ENCODE measurements at regions not wholly inside any gene's neighbourhood (a gene's known extent, or its start where the extent isn't known, plus 50 kb on each side); places are given as distances from the start of the nearest gene placed in this dataset.

DNA sequence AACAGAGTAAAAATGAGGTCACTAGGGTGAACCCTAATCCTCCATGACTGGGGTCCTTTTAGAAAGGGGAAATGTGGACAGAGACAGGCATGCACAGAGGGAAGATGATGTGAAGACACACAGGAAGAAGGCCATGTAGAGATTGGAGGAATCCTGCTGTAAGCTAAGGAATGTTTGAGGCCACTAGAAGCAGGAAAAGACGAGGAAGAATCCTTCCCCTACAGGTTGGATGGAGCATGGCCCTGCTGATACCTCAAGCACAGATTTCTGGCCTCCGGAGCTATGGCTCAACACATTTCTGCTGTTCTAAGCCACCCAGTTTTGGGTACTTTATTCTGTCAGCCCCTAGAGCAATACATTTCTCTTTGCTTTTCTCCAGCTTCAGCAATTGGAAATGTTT, 486.9 kb downstream of the MIAT start:
- no peak for DNase-seq (ENCODE audit: low spot score)

DNA sequence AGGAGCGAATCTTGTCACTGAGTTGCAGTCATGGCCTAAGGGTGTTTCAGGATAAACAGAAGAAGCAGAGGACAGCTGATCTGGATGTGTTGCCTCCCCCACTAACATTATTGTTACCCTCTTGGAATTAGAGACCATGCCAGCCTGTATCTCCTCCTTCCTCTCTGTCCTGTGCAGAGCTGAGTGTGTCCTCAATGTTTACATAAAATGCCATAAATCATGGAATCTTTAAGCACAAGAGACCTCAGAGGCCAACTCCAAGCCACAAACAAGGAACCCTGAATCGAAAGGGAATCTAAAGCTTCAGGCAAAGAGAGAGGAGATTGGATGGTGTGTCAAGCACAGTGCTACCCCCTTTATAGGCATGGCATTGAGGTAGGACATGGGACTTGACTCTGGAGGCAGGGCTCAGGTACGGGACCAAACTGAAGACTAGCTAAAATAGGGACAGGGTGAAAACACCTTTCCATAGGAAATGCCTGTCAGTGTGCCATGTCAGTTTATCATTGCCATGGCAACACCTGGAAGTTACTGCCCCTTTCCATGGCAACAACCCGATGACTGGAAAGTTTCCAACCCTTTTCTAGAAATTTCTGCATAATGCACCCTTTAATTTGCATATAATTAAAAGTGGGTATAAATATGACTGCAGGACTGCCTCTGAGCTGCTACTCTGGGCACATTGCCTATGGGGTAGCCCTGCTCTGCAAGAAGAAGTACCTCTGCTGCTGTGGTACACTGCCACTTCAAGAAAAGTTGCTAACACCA, 489.7 kb downstream of the MIAT start:
- no peak for DNase-seq (ENCODE audit: low spot score)

DNA sequence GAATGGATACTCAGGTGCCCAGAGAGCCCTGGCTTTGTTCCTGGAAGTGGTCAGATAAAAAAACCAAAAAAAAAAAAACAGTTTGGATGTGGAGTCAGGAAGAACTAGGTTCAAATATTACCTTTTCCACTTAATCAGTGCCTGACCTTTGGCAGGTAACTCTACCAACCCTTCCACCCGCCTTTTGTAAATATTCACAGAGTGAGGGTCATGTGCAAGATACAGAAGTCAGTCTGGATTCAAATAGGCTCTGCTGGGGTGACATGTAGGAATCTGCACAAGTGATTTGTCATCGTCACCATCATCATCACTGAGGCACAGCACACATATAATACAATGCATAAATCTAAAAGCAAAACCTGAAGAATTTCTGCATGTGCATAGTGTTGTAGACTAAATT, 490.7 kb downstream of the MIAT start:
- DNase-seq (ENCODE audit: low spot score) = no peak

DNA sequence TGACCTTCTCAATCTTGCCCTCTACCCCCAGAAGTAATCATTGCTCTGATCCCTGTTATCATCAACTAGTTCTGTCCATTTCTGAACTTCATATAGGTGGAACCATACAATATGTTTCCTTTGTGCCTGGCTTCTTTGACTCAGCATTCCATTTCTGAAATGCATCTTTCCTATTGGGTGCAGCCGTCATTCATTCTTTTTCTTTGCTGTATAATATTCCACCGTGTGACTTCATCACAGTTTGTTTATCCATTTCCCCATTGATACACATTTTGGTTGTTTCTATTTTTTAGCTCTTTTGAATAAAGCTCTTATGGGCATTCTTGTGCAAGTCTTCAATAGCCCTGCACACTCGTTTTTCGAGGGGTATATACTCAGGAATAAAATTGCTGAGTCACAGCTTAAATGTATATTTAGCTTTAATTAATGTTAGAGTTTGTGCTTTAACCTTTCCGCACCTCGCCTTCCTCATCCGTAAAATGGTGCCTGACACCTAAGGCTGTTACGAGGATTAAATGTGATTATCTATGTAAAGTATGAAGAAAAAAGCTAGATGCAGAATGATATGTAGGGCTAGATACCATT, 491.6 kb downstream of the MIAT start:
- no peak for DNase-seq (ENCODE audit: low spot score)

DNA sequence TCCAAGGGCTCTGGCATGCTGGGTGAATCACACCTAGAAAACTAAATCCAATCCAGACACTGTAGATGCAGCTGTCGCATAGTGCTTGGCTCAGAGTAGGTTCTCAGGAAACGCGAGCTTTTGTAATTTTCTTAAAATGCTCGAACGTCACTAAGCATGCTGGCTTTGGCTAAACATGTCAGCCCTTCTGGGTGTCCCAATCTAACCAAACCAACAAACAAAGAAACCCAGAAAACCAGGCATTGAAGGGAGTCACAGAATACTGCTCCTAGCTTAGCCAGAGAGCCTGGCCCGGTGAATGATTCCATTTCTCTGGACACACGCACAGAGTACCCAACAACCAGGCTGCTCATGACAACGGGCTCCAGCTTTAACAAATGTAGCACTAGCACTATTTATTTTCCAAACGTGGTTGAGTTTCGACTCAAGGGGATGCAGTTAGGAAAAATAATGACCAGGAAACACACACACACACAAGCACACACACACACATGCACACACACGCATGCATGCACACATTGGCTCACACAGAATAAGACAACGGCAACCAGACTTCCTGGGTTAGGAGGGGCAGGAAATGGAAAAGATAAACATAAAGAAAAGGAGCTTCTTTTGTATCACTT, 492.6 kb downstream of the MIAT start:
- peak; percentile 66 for DNase-seq (ENCODE audit: low spot score)

DNA sequence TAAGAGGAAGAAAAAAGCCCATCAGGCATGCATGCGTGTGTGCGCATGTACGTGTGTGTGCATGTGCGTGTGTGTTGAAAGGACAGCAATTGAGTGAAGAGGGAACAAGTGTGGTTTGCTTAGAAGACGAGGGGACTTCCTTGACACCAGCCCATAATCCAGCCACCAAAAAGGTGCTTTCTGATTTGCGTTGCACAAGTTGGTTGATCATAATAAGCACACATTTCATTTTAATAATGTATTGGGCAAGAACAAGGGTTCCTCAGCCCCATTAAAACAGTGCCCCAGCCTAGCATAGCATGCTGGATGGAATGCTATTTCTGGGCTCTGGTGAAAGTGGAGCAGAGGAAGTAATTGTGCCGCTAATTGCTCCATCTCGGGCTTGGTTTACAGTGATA, 493.2 kb downstream of the MIAT start:
- peak; percentile 50 for DNase-seq (ENCODE audit: low spot score)

DNA sequence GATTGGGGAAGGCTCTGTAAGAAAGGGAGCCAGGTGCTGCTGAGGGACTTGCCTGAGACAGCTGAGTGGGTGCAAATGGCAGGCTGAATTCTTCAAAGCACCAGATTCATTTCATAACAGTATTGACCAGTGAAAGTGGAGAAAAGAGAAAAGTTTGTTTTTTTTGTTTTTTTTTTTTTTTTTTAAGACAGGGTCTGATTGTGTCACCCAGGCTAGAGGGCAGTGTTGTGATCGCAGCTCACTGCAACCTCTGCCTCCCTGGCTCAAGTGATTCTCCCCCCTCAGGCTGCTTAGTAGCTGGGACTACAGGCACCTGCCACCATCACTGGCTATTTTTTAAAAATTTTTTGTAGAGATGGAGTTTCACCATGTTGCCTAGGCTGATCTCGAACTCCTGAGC, 494.0 kb downstream of the MIAT start:
- DNase-seq (ENCODE audit: low spot score) = no peak

DNA sequence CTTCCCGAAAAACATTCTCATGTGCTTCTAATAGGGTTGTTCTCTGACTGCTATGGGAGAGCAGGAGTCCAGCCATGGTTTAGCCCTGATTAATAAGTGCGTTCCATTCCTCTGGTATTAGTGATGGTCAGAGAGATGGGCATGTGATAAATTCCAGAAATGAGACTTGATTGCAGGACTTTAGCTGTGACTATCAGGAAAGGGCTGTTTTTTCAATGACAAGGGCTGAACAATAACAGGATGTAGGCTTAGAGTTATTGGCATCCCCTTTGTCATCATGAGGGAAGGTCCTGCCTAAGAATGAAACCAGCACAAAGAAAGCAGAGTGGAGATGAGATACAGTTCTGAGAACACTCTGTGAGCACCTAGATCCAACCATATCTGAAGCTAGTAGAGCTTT, 494.6 kb downstream of the MIAT start:
- no peak for DNase-seq (ENCODE audit: low spot score)

DNA sequence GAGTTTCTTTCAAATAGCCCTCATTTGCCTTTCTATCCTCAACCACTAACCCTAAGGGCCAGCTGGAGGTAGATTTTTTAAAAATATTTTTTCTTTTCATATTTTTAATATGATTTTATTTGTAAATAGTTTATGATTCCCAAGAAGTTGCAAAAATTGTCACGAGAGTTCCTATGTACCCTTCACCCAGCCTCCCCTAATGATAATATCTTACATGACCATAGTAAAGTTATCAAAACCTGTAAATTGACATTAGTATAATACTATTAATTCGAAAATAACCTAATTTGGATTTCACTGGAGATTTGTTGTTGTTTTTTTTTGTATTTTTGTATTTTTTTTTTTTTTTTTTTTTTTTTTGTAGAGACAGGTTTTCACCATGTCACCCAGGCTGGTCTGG, 495.5 kb downstream of the MIAT start:
- no peak for DNase-seq (ENCODE audit: low spot score)

DNA sequence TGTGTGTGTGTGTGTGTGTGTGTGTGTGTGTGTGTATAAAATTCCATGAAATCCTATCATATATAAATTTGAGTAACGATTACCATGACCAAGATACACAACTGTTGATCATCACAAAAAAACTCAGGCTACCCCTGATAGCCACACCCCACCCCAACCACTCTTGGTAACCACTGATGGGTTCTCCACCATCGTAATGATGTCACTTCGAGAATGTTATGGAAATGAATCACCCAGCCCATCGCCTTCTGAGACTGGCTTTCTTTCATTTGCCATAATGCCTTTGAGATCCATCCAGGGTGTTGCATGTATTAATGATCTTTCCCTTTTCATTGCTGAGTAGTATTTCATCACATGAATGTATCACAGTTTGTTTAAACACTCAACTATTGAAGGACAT, 496.0 kb downstream of the MIAT start:
- no peak for DNase-seq (ENCODE audit: low spot score)

DNA sequence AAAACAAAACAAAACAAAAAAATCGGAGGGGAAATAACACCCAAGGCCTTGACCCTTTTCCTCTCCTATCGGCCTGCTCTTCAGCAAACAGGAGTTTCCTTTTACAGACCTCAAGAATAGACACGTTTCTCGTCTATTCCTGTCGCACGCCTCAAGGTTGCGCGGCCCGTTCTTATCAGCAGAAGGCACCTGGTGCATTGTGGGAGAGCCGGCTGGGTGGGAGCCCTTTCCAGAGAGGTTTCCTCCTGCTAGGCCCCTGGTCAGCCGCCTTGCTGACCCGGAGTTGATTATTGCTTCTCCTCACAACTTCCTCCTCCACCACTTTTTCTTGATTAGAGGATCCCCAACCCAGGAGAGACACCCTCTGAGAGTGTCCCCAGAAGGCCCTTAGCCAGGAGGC, 497.3 kb downstream of the MIAT start:
- DNase-seq (ENCODE audit: low spot score) = no peak

DNA sequence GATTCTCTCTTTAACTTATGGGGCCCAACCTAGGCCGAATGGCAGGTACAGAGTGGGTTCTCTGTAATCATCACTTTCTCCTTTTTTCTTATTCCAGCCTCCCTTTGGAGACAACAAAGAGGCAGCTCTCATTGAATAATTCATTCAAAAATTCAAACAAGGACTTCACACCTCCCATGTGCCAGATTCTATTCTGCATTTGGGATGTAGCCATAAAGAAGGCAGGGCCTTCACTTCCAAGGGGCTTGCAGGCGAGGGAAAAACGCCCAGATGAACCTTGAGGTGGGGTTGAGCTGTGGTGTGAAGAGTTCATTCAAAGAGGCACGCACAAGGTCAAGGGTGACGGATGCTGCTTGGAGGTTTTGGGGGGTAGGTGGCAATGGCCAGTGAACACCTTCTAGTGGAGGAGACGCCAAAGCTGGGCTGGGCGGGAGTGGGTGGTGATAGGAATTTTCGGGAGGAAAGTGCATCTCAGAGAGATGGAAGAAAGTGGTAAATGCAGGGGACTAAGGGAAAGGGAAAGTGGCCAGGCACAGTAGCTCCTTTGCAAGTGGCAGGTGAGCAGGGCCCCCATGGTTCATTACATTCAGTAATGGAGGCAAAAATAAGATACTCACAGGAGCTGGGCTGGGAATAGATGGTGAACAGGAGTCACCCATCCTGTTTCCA, 499.6 kb downstream of the MIAT start:
- DNase-seq (ENCODE audit: low spot score) = no peak

DNA sequence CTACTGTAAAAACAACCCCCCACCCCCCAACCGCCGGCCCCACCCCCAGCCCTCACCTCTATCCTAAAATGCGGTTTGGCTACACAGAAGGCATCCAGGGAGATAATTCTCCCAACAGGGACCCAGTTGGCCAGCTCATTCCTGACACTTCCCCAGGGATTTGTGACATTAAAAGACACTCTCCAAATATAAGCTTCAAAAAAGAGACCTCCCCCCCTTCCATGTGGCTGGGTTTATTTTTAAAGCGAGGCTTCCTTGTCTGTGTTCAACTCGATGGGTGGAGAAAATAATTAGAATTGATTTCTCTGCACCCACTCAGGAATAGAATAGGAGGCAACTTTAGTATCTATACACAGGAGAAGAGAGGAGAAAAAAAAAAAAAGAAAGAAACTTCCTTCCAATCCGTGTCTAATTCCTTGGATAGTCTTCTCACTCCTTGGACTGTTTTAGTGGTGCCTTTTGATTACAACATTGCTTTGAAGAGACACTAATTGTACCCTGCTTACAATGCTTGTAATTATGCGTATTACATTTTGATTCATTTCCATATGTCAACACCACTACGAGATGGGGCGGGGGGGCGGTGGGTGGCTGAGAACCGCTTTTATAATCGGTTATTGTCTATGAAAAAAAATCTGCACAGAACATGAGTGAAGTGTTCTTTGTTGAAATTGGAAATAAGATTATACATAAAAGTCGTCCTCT, 500.4 kb downstream of the MIAT start:
- DNase-seq (ENCODE audit: low spot score) = no peak

DNA sequence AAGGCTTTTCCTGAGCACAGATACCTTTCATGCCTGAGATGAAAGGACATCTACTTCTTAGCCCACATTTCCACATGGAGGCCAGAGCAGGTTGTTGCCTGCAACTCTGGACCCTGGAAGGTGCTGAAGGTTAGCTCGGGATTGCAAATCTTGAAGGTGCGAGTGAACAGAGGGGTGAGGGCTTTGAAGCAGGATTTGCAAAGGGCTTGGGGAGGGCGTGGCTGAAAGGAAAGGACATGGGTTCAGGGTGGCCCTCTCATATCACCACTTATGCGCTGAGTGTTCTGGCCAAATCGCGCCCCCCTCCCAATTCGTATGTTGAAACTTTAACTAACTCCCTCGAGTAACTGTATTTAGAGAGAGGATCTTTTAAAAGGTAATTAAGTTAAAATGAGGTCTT, 501.6 kb downstream of the MIAT start:
- DNase-seq (ENCODE audit: low spot score) = no peak

DNA sequence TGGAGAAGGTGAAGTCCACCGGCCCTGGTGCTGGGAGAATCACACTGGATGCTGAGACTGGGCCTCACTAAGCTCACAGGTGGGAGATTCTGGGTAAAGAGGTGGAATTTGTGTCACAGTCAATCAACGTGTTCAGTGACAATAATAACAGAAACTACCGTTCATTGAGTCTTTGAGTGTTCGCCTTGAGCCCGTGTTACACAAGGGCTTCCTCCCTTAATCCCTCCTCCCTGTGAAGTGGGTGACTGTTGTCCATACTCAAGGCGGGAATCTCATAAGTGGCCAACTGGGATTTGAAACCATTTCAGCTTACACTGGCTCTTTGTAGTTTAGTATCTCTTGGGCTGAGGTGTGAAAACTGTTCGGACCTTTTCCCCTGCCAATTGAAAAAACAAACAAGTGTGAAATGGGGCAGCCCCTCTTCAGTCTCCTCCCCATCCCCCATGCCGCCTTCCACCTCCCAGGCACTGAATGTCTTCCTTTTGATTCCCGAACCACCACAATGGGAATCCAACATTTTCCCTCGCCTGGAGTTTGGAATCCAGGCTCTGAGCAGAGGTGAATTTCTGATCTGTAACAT, 502.4 kb downstream of the MIAT start:
- no peak for DNase-seq (ENCODE audit: low spot score)

DNA sequence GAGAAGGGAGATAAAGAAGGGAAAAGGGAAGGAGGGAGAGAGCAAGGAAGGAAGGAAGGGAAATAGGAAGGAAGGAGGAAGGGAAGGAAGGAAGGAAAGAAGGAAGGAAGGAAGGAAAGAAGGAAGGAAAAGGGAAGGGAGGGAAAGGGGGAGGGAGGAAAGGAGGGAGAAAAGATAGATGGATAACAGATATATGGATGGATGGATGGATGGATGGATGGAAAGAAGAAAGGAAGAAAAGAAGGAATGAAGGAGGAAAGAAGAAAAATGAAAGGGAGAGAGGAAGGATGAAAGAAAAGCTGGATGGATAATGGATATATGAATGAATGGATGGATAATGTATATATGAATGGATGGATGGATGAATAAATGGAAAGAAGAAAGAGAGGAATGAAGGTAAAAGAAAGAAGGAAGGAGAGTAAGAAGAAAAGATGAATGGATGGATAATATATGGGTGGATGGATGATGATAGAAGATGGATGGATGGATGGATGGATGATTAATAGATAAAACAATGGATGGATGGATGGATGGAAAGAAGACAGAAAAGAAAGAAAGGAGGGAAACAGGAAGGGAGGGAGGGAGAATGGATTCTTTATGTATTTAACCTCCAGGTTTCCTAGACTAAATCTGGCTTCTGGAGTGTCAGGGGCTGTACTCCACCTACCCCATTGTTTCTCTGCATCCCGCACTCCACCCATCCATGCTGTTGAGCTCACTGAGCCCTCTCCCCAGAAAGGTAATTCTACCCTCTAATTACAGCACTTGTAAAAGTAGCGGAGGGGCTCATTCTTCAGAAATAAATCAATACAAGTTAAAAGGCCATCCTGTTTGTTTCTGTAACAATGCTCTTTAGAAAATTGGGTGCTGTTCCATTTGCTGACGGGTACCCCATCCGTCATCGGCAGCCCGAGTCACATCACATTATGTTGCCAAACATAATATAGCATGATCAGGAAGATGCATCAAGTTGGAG, 506.1 kb downstream of the MIAT start:
- DNase-seq (ENCODE audit: low spot score) = no peak

DNA sequence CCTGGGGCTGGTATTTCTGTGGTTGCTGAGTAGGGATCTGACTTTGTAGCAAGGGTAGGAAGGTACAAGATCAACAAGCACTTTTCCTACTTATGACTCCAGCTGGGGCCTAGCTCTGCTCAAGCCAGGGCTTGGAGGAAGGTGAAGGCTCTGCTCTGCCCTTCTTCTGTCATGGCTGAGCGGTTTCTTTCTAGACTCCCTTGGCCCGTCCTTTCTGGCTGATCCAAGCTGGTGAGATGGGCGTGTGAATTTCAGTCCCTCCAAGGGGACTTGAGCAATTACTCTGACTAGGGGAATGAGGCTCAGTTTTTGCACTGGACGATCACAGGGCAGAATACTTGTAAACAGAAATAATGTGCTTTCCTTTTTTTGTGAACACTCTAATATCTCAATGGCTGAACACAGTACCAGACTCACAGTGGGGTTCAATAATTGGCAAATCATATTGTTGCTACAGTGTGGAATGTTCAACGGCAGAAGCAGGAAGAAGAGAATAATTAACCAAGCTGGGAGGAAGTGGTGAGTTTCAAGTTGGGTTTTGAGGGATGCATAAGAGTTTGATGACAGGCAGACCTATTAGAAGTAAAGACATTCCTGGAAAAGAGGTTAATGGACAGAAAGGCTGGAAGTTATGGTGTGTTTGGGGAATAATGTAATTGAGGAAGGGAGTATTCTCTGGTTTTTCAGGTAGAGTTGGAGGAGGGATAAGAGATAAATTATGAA, 507.6 kb downstream of the MIAT start:
- DNase-seq (ENCODE audit: low spot score) = no peak

DNA sequence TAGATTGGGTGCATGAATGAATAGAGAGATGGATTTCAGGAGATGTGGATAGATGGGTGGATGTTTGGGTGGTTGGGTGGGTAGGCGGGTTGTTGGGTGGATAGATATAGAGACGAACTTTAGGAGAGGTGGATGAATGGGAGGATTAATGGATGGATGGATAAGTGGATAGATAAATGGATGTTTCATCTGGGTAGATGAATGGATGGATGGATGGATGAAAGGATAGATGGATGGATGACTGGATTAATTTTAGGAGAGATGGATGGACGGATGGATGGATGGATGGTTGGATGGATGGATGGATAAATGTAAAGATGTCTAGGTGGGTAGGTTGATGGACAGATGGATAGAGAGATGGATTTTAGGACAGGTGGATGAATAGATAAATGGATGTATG, 511.3 kb downstream of the MIAT start:
- DNase-seq (ENCODE audit: low spot score) = no peak

DNA sequence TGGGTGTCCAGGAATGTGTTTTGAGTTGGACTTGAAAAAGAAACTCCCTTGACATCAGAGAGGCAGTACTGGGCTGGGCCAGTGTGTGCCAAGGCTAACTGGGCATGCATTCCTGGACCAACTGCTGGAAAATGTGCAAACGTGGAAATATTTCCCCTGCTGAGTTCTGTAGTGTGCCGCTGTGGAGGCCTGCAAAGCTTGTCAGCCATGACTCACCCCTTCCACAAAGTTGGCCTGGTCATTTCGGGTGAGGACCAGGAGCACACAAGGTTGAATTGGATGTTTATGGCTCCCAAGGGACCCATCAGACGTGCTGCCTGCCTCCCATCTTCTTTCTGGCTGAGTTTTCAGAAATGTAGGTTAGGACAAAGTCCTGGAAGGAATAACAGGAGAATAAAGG, 513.1 kb downstream of the MIAT start:
- peak; percentile 95 for DNase-seq (ENCODE audit: low spot score)

DNA sequence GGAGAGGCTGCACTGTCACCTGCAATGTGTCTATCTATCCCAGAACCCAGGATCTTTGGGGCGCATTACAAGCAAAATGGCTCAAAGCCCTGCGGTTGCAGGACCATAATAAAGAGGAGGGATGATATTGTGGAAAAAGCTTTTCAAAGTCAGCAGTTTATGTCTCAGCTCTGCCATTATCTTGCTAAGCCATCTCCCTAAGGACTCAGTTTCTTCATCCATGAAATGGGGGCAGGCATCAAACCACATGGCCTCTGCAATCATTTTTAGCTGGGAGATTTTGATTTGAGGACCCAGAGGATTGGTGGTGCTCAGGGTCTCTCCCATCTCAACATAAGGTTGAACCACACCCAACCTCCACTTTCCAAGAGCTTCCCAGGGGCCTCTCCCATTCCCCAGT, 513.8 kb downstream of the MIAT start:
- DNase-seq (ENCODE audit: low spot score) = no peak

All from AG20443 (cell line).